LNCAP (cell line): ENCODE measurements at regions not wholly inside any gene's neighbourhood (a gene's known extent, or its start where the extent isn't known, plus 50 kb on each side); places are given as distances from the start of the nearest gene placed in this dataset.

Experiments used
- TF ChIP-seq, protein P1 (sequence below): fragments of 450-650 bp; IDR thresholded peaks from 2 replicates; pipeline ENCODE4 v1.5.1; 2017; ENCODE audit warnings: mild to moderate bottlenecking

DNA sequence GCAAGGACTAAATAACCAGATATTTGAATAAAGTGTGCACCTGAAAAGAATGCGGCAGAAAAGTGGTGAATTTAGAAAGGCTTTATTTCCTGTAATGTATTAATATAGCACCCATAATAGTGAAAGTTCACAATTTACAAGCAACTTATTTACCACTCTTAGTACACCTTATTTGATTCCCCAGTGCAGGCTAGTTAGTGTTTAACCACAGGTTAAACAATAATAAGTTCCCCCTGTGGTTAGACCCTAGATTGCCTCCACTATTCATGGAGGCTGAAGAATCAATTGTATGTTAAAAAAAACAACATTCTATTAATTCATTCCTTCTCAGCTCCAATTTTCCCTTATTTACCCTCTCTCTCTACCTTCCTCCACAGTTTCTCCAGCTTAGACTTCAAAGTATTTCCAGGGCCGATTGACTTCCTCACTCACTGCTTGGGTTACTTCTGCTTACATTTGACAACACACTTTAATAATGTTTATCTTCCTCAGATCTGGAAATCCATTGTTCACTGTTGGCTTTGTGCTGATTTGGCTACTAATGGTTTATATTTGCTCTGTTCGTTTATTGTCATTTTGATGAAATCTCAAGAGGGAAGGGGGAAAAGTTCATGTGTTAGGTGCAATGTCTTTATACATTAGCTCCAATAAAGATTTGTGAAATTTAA, 796.3 kb downstream of the BRINP3 start:
- TF ChIP-seq, protein P1, sequence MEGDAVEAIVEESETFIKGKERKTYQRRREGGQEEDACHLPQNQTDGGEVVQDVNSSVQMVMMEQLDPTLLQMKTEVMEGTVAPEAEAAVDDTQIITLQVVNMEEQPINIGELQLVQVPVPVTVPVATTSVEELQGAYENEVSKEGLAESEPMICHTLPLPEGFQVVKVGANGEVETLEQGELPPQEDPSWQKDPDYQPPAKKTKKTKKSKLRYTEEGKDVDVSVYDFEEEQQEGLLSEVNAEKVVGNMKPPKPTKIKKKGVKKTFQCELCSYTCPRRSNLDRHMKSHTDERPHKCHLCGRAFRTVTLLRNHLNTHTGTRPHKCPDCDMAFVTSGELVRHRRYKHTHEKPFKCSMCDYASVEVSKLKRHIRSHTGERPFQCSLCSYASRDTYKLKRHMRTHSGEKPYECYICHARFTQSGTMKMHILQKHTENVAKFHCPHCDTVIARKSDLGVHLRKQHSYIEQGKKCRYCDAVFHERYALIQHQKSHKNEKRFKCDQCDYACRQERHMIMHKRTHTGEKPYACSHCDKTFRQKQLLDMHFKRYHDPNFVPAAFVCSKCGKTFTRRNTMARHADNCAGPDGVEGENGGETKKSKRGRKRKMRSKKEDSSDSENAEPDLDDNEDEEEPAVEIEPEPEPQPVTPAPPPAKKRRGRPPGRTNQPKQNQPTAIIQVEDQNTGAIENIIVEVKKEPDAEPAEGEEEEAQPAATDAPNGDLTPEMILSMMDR = no peak

DNA sequence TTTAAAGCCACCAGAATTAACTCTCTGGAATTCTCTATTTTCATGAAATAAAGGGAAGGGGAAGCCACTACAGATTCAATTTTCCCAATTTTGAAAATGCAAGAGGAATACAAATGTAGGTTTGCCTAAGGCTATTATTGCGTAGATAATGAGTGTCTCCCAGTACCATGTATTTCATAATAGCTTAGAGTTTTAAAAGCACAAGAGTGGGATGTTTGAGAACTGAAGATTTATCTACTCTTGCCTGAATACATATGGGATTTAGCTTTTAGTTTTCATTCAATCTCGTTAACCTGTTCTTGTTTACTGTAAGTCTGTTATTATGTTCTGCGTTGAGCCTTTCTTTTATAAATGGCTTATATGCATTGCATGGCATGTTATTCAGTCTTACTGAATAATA, 795.1 kb downstream of the BRINP3 start:
- TF ChIP-seq, protein P1 = no peak

DNA sequence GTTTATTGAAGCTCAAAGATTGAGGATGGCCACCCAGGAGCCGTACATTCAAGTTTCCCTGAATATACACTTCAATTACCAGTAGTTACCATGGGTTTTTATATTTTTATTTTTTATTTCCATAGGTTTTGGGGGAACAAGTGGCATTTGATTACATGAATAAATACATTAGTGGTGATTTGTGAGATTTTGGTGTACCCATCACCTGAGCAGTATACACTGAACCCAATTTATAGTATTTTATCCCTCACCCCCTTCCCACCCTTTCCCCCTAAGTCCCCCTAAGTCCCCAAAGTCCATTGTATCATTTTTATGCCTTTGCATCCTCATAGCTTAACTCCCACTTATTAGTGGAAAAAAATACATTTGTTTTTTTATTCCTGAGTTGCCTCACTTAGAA, 791.4 kb downstream of the BRINP3 start:
- TF ChIP-seq, protein P1 = no peak

DNA sequence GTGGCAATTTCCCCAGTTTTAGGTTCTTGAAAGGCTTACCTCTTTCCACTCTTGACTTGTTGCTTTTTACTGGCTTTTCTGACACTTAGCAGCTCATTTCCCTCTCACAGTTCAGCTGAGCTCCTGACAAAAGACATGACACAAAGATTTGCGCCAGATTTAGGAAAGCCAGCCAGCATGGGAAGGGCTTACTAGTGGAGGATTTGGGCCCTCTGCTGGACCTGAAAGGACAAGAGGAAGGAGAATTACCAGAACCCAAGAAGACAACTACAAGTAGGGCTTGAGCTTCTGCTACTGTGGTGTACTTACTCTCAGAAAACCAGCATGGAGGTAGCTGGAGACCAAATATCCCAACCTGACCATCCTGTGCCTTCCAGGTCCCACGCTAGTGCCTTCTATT, 784.5 kb downstream of the BRINP3 start:
- TF ChIP-seq, protein P1 = no peak

DNA sequence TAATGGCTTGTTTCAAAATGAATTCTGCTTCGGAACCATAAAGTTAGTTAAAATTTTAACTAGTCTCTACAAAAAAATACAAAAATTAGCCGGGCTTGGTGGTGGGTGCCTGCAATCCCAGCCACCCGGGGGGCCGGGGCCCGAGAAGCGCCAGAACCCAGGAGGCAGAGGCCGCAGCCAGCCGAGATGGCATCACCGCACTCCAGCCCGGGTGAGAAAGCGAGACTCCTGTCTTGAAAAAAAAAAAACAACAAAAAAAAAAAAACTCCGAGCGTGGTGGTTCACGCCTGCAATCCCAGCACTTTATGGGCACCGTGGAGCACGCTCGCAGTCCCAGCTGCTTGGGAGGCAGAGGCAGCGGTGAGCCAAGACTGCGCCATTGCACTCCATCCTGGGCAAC, 781.4 kb downstream of the BRINP3 start:
- TF ChIP-seq, protein P1 = no peak

DNA sequence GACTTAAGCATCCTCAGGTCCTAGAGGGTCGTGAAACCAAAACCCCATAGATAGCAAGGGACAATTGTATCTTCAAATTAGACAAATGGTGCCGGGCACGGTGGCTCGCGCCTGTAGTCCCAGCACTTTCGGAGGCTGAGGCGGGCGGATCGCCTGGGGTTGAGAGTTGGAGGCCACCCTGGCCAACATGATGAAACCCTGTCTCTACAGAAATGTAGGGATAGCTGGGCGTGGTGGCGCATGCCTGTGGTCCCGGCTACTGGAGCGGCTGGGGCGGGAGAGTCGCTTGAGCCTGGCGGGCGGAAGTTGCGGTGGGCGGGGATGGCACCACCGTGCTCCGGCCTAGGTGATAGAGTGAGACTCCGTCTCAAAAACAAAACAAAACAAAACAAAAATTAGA, 780.6 kb downstream of the BRINP3 start:
- TF ChIP-seq, protein P1 = no peak

DNA sequence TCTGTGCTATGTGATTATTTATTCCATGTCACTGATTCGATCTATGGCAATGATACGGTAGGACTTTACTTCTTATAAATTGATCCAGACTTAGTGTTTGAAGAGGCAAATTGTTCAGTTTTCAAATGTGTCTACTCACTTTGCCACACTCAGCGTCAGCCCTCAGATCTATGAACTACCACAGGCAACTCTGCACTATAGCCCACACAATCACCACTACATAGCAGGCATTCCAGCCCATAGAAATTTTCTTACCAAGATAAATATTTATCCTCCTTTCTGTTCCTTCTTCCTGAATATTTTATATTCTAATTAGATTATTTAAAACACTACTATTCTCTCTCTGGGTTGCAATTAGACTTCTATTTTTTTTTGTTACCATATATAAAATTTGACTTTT, 776.1 kb downstream of the BRINP3 start:
- TF ChIP-seq, protein P1 = no peak

DNA sequence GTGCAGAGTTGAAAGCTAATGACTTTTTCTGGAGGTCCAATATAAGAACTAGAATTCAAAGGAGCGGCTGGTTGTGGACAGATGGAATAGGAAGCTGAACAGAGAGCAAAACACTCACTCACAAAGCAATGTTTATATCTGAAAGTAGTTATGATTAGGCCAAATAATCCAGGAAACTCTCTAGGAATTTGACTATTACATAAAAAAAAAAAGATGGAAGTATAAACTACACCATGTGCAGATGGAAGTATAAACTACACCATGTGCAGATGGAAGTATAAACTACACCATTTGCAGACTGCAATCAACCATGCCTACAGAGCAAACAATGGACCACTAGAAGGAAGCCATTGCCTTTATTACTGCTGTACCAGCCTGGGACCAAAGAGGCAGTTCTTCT, 771.1 kb downstream of the BRINP3 start:
- TF ChIP-seq, protein P1 = no peak
